HG02885 (cell line): ENCODE measurements at regions not wholly inside any gene's neighbourhood (a gene's known extent, or its start where the extent isn't known, plus 50 kb on each side); places are given as distances from the start of the nearest gene placed in this dataset.

Experiments used
- ATAC-seq: cut with Tn5 transposase; IDR thresholded peaks from one replicate; pipeline ENCODE4 v1.9.1; 2021; ENCODE audit warnings: mild to moderate bottlenecking; ENCODE audit not compliant: unreplicated experiment, poor library complexity

- no peak for ATAC-seq
Observed at GRCh38 chr4:136725286-136726081, 806.8 kb downstream of the PCDH18 start.

DNA sequence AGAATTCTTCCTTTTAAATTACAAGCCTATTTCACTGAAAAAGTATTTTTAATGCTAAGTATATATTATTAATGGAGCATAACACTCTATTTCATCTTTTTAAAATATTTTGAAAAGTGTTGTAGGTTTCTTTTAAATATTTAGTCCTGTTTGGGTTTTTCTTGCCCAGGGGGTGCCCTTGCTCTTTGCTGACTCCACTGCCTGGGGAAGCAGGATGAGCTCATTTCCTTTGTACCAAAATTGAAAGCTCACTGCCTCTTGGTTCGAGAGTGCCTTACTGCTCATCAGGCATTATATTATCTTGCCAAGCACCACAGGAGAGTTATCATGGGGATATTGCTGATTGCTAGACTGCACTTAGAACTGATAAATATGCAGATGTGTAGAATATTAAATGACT lies 819.2 kb downstream of the PCDH18 start:
- ATAC-seq, result no peak

- no peak for ATAC-seq
Observed at GRCh38 chr4:136709897-136710296, 822.4 kb downstream of the PCDH18 start.

- ATAC-seq, result no peak
Observed at GRCh38 chr4:136706942-136707341, 825.4 kb downstream of the PCDH18 start.

- no peak for ATAC-seq
Observed at GRCh38 chr4:136699905-136700304, 832.4 kb downstream of the PCDH18 start.

DNA sequence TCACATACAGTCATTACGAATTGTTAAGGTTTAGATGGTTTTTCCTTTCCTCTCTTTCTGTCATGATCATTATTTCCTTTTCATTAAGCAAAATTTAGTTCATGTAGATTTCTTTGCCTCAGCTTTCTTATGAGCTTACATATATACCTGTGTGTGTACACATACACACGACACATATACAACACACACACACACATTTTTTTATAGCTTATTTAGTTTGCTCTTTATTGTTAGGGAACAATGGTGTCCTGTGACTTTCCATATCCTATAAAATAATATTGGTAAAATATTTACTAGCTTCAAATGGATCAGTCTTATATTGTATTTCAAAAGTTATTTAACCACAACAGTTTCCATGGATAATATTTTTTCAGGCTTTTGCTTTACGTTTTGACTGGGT lies 840.7 kb downstream of the PCDH18 start:
- no peak for ATAC-seq

GRCh38 chr4:136690360-136690759 lies 841.9 kb downstream of the PCDH18 start:
- ATAC-seq, result no peak

DNA sequence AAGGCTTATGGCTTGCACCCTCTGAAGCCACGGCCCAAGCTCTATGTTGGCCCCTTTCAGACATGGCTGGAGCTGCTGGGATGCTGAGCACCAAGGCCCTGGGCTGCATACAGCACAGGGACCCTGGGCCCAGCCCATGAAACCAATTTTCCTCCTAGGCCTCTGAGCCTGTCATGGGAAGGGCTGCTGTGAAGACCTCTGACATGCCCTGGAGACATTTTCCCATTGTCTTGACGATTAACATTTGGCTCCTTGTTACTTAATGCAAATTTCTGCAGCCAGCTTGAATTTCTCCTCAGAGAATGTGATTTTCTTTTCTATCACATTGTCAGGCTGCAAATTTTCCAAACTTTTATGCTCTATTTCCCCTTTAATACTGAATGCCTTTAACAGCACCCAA lies 844.7 kb downstream of the PCDH18 start:
- ATAC-seq, result no peak

DNA sequence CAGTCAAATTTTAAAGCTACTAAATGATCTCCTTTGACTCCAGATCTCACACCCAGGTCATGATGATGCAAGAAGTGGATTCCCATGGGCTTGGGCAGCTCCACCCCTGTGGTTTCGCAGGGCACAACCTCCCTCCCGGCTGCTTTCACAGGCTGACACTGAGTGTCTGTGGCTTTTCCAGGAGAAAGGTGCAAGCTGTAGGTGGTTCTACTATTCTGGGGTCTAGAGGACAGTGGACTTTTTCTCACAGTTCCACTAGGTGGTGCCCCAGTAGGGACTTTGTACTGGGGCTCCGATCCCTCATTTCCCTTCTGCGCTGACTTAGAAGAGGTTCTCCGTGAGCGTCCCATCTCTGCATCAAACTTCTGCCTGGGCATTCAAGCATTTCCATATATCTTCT lies 845.2 kb downstream of the PCDH18 start:
- ATAC-seq, result no peak

GRCh38 chr4:136680761-136681160 lies 851.5 kb downstream of the PCDH18 start:
- no peak for ATAC-seq

GRCh38 chr4:136680271-136680670 lies 852.0 kb downstream of the PCDH18 start:
- ATAC-seq, result no peak

- no peak for ATAC-seq
Observed at GRCh38 chr4:136670265-136670664, 862.0 kb downstream of the PCDH18 start.

DNA sequence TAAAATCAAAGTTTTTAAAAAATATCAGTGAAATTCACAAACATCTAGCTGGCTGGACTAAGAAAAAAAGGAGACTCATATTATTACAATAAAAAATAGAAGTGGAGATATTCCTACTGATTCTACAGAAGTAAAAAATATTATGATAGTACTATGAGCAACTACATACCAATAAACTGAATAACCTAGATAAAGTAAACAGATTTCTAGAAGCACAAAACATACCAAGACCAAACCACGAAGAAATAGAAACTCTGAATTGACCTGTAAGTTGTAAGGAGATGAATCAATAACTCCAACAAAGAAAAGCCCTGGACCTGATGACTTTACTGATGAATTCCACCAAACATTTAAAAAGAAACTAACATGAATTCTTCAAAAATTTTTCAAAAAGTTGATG lies 867.3 kb downstream of the PCDH18 start:
- ATAC-seq, result no peak

GRCh38 chr4:136662539-136662938 lies 869.8 kb downstream of the PCDH18 start:
- no peak for ATAC-seq

DNA sequence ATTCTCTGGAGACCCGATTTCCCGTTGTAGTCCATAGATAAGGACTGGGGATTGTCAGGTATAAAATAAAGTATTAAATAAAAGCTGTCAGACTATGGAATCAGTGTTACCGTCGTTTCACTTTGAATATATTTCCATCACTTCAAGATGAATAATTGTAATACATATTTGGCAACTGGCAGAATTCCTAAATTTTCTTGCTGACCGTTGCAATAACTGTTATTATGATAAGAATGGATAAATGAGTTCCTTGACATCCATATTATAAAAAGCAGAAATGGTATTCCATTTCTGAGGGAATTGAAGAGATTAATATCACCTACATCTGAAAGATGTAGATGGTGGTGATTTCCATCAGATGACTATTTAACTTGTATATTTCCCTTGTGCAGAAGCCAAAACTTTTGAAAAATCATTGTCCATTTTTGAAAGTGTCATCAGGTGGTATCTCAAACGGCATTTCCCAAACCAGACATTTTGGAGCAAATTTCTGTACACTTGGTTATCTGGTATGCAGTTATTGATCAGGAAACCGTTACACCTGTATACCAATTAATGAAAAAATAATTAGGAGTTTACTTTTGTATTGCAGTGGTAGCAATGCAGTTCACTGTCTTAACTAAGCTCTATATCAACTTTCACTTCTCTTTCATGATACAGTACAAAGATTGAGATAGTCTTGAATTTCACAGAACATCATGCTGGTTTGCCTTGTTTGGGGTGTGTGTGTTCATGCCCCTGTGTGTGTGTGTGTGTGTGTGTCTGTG lies 878.5 kb downstream of the PCDH18 start:
- ATAC-seq, result no peak

GRCh38 chr4:136651932-136652331 lies 880.4 kb downstream of the PCDH18 start:
- no peak for ATAC-seq

DNA sequence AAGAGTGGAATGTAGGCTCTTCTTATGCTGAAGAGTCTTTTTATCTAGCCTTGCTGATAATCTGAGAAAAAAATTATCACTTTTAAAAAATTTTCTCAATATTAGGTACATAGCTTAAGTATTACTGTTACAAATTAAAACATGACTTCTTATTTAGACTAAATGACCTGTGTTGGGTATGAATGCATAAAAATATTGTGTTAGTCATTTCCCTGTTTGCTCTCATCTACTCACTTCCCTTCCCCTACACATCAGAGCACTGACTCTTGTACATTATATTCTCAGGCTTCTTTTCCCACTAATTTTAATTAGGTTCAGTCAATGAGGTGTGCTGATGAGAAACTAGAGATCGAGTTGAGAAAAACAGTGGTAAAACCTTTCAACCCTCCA lies 881.0 kb downstream of the PCDH18 start:
- ATAC-seq, result no peak

- no peak for ATAC-seq
Observed at GRCh38 chr4:136650541-136651277, 881.6 kb downstream of the PCDH18 start.

DNA sequence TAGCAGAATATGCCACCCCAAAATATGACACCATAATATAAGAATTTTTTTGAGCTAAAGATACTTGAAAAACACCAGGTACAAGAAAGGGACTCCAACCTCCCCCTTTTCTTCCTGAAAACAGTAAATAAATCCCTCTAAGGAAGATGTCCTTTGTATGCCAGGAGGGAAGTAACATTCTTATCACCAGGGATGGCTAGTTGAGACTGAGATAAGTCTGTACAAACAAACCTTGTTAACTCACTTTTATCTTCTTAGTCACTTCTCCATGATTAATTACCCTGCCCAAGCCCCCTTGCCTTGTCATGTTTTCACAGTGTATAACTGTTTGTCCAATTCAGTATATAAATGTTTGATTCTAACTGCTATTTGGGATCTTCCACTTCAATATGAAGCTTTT lies 888.0 kb downstream of the PCDH18 start:
- no peak for ATAC-seq

GRCh38 chr4:136643416-136643815 lies 888.9 kb downstream of the PCDH18 start:
- no peak for ATAC-seq
